ENCODE measurements at regions not wholly inside any gene's neighbourhood (a gene's known extent, or its start where the extent isn't known, plus 50 kb on each side); places are given as distances from the start of the nearest gene placed in this dataset.

DNA sequence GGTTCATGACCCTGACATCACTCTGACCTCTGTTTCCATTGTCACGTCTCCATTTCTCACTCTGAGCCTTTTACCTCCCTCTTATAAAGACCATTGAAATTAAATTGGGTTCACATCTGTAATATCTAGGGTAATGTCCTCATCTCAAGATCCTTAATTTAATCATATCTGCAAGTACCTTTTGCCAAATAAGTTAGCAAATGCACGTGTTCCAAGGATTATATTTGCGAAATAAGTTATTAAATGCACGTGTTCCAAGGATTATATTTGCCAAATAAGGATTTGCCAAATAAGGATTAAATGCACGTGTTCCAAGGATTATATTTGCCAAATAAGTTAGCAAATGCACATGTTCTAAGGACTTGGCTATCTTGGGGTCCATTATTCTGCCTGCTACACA lies 938.0 kb downstream of the NLGN4X start:
- TF ChIP-seq, protein P1, sequence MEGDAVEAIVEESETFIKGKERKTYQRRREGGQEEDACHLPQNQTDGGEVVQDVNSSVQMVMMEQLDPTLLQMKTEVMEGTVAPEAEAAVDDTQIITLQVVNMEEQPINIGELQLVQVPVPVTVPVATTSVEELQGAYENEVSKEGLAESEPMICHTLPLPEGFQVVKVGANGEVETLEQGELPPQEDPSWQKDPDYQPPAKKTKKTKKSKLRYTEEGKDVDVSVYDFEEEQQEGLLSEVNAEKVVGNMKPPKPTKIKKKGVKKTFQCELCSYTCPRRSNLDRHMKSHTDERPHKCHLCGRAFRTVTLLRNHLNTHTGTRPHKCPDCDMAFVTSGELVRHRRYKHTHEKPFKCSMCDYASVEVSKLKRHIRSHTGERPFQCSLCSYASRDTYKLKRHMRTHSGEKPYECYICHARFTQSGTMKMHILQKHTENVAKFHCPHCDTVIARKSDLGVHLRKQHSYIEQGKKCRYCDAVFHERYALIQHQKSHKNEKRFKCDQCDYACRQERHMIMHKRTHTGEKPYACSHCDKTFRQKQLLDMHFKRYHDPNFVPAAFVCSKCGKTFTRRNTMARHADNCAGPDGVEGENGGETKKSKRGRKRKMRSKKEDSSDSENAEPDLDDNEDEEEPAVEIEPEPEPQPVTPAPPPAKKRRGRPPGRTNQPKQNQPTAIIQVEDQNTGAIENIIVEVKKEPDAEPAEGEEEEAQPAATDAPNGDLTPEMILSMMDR (IDR thresholded peaks at IDR 0.05; ENCODE audit: low read depth, low read length) = no peak
- TF ChIP-seq EZH2phosphoT487 (IDR thresholded peaks at IDR 0.05; ENCODE audit: low read depth) = no peak

Data from OCI-LY3 (cell line).